Body of pancreas (tissue), 4 donors: ENCODE measurements at regions not wholly inside any gene's neighbourhood (a gene's known extent, or its start where the extent isn't known, plus 50 kb on each side); places are given as distances from the start of the nearest gene placed in this dataset.
A peak's percentile ranks its signal among the peaks of the same experiment; 100 is the strongest.

ENCODE experiments used
- ATAC-seq: fragments of 150-250 bp; one replicate; pipeline ENCODE4 v1.9.1; 2016
- DNase-seq, 4 donors: peaks; one replicate each; pipeline ENCODE4 v3.0.0-alpha.2; 2019
- H3K27ac ChIP-seq, 4 donors: fragments of 200-600 bp; sonication (generic); 1 replicate in 3 of 4; 2 replicates in 1 of 4; pipeline versions ENCODE4 v1.5.1 to v1.6.1; 2016 to 2019; ENCODE audit warnings: mild to moderate bottlenecking in 1 of 4, mixed read lengths in 1 of 4, moderate library complexity in 1 of 4
- H3K27me3 ChIP-seq, 2 donors: fragments of 200-600 bp; sonication (generic); one replicate each; pipeline ENCODE4 v1.6.0; 2016; ENCODE audit warnings: mild to moderate bottlenecking in 1 of 2
- H3K36me3 ChIP-seq, 2 donors: fragments of 200-600 bp; sonication (generic); replicated peaks in 1 of 2; 2 replicates each; pipeline ENCODE4 v1.5.1; 2016; ENCODE audit warnings: low read depth in 2 of 2; ENCODE audit not compliant: insufficient read depth in 1 of 2
- H3K4me1 ChIP-seq: fragments of 200-600 bp; sonication (generic); one replicate; pipeline ENCODE4 v1.6.0; 2016
- H3K4me3 ChIP-seq, 2 donors: fragments of 200-600 bp; sonication (generic); 1 replicate in 1 of 2; 2 replicates in 1 of 2; pipeline ENCODE4 v1.5.1; 2016 to 2019
- H3K9me3 ChIP-seq, 3 donors: fragments of 200-600 bp; sonication (generic); 1 replicate in 2 of 3; 2 replicates in 1 of 3; pipeline ENCODE4 v1.5.1; 2016
- CTCF ChIP-seq, 7 experiments: fragments of 450-650 bp in 4 of 7; fragments of 200-600 bp in 3 of 7; sonication (generic) in 3 of 7; IDR thresholded peaks; one replicate each; pipeline ENCODE4 v1.5.1; 2016 to 2019; ENCODE audit warnings: antibody characterized with exemption in 7 of 7
- POLR2A ChIP-seq, 3 donors: fragments of 450-650 bp; IDR thresholded peaks; one replicate each; pipeline ENCODE4 v1.6.1; 2016; ENCODE audit warnings: antibody characterized with exemption in 3 of 3, mild to moderate bottlenecking in 2 of 3
- WGBS, 2 donors: methylation state at CpG; one replicate each; pipeline ENCODE4 v1.1.5; 2017; 5-methylcytosine and 5-hydroxymethylcytosine counted together
- intact Hi-C: fragments of 100-400 bp; cut with DNase I; formaldehyde crosslinking; loops from one replicate; pipeline ENCODE4 v1.15.1; 2023

- WGBS, 2 donors: 41 to 51% methylated on average over 2 of the region's 2 CpGs
- H3K9me3 ChIP-seq: no peaks in the 10 kb centered on the region
- H3K4me3 ChIP-seq: no peak overlapping the region
- no peaks in the 10 kb centered on the region for H3K36me3 ChIP-seq
- DNase-seq (peak in 1 of 4 donors; percentile 25), ATAC-seq (no peak)
- H3K4me1 ChIP-seq: peaks cover 53% of the 10 kb centered on the region
- H3K27me3 ChIP-seq: peaks cover 0 to under 1% of the 10 kb centered on the region in 2 donors
- intact Hi-C loops: no loop called here
- TF ChIP-seq POLR2A (IDR thresholded peaks at IDR 0.05) (no peak), CTCF (IDR thresholded peaks at IDR 0.05) (no peak)
- peak overlapping the region in 2 of 4 donors; percentile 19 to 79 for H3K27ac ChIP-seq
Observed at GRCh38 chr18:45355944-45356520, 259.2 kb upstream of the SLC14A2 start.

- Histone ChIP-seq H3K9me3 (no peaks in the 10 kb centered on the region), H3K27ac (peak overlapping the region in 3 of 4 donors; percentile 62 to 79 (median 76)), H3K36me3 (no peaks in the 10 kb centered on the region), H3K4me3 (no peak overlapping the region), H3K27me3 (no peaks in the 10 kb centered on the region), H3K4me1 (peaks cover 53% of the 10 kb centered on the region)
- ATAC-seq (peak; percentile 25), DNase-seq (peak; percentile 19 to 56 (median 36))
- 23 to 37% methylated on average over 5 of the region's 5 CpGs for WGBS, 2 donors
- TF ChIP-seq CTCF (IDR thresholded peaks at IDR 0.05): no peak
- no peak for TF ChIP-seq POLR2A (IDR thresholded peaks at IDR 0.05)
- intact Hi-C loops: no loop called here
Observed at GRCh38 chr18:45357686-45358470, 257.4 kb upstream of the SLC14A2 start.

DNA sequence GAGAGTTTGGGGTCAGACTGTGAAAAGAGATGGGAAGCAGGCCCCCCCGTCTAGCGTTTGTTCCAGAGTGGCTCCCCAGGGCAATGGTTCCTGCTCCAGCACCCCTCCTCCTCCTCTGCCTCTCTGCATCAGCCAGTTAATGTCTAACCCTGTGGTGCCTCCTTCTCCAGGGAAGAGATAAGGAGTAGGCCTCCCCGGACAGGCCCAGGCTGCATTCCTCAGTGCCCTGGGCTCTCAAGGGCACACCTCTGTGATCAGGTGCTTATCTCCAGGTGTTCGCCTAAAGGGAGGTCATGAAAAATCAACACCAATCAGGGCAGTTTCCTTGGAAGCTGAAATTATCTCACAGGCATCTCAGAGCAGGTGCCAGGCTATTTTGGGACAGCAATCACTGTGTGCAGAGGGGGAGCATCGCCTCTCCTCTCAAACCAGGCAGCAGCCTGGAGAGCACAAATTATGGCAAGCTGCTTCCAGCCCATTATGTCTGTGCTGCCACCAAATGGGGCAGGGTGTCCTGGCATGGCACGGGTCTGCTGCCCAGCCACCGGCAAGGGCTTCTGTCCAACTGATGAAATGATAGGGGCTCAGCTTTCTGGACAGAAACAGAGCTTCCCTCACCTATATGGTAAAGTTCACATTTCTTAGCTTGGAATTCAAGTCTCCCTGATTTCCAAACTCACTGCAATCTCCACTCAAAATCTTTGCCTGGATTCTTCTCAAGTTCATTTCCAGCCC is 255.8 kb upstream of the SLC14A2 start:
- Histone ChIP-seq H3K27ac (peak overlapping the region; percentile 39 to 79 (median 69)), H3K9me3 (no peaks in the 10 kb centered on the region), H3K4me1 (peaks cover 53% of the 10 kb centered on the region), H3K4me3 (no peak overlapping the region), H3K27me3 (no peaks in the 10 kb centered on the region), H3K36me3 (no peaks in the 10 kb centered on the region)
- TF ChIP-seq POLR2A (IDR thresholded peaks at IDR 0.05) (peak in 1 of 3 donors; percentile 22), CTCF (IDR thresholded peaks at IDR 0.05) (no peak)
- peak; percentile 96 for ATAC-seq
- intact Hi-C loops: no loop called here
- DNase-seq: peak; percentile 72 to 89 (median 82)
- WGBS, 2 donors: 18 to 19% methylated on average over 7 of the region's 7 CpGs

GRCh38 chr18:45361125-45361851 is 254.0 kb upstream of the SLC14A2 start:
- DNase-seq: no peak
- ATAC-seq: no peak
- no peak for TF ChIP-seq POLR2A (IDR thresholded peaks at IDR 0.05)
- no peak for TF ChIP-seq CTCF (IDR thresholded peaks at IDR 0.05)
- H3K27ac ChIP-seq: peak overlapping the region in 2 of 4 donors; percentile 20 to 76
- no peaks in the 10 kb centered on the region for H3K27me3 ChIP-seq
- H3K4me3 ChIP-seq: no peak overlapping the region
- H3K9me3 ChIP-seq: no peaks in the 10 kb centered on the region
- intact Hi-C loops: no loop called here
- H3K4me1 ChIP-seq: peaks cover 42% of the 10 kb centered on the region
- 93% methylated on average over 4 of the region's 4 CpGs for WGBS, 2 donors
- H3K36me3 ChIP-seq: no peaks in the 10 kb centered on the region
